ENCODE measurements at regions not wholly inside any gene's neighbourhood (a gene's known extent, or its start where the extent isn't known, plus 50 kb on each side); places are given as distances from the start of the nearest gene placed in this dataset.

DNA sequence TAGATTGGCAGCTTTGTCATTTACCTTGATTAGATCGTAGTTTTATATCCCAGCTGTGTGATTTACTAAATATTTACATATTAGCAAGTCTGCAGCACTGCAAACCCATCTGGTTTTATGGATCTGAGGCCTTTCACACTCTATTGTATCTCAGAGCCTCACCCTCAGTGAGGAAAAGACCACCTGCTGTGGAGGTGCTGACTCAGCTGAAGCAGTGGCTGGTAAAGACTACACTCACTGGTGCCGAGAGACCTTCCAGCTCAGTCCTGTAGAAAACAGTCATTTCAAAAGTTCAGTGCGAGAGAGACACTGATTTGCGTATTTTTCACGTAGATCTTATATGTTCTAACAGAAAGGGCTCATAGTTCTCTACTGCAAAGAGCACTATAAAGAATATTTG lies 307.8 kb upstream of the TPM1 start:
- Histone ChIP-seq H3K4me1 (ENCODE audit: control insufficient read depth in 4 of 4, insufficient read depth in 4 of 4, low read length in 3 of 4) (no peaks in the 10 kb centered on the region), H3K9ac (ENCODE audit: low read depth in 1 of 2, low read length in 2 of 2) (no peak overlapping the region), H3K4me3 (ENCODE audit: low read depth in 1 of 3, low read length in 3 of 3) (no peak overlapping the region), H3K9me3 (ENCODE audit: control insufficient read depth in 4 of 4, low read length in 3 of 4) (no peaks in the 10 kb centered on the region), H3K27me3 (ENCODE audit: control insufficient read depth in 4 of 4, insufficient read depth in 4 of 4, low read length in 3 of 4) (no peaks in the 10 kb centered on the region), H3K27ac (ENCODE audit: low read depth in 1 of 2, low read length in 2 of 2) (no peak overlapping the region), H3K36me3 (ENCODE audit: control insufficient read depth in 4 of 4, insufficient read depth in 3 of 4, low read depth in 1 of 4, low read length in 3 of 4) (peaks cover 0 to 2% (median 0%) of the 10 kb centered on the region in 4 donors)
- 93% methylated on average over 5 of the region's 5 CpGs for WGBS
- no peak for DNase-seq (ENCODE audit: low spot score)
- TF ChIP-seq HNF4A (conservative IDR thresholded peaks at IDR 0.05) (no peak), JUND (IDR thresholded peaks at IDR 0.05) (no peak), RXRA (IDR thresholded peaks at IDR 0.05) (no peak), GABPA (IDR thresholded peaks at IDR 0.05 in 1 of 2, conservative IDR thresholded peaks at IDR 0.05 in 1 of 2) (no peak), EGR1 (IDR thresholded peaks at IDR 0.05; ENCODE audit: low read depth in 2 of 2) (no peak), NR2F2 (IDR thresholded peaks at IDR 0.05) (no peak), FOXA2 (IDR thresholded peaks at IDR 0.05) (no peak), YY1 (IDR thresholded peaks at IDR 0.05) (no peak), SP1 (IDR thresholded peaks at IDR 0.05) (no peak), RAD21 (IDR thresholded peaks at IDR 0.05) (no peak), FOXA1 (IDR thresholded peaks at IDR 0.05) (no peak), TAF1 (conservative IDR thresholded peaks at IDR 0.05) (no peak), HNF4G (IDR thresholded peaks at IDR 0.05) (no peak)
- TF ChIP-seq, protein P1, sequence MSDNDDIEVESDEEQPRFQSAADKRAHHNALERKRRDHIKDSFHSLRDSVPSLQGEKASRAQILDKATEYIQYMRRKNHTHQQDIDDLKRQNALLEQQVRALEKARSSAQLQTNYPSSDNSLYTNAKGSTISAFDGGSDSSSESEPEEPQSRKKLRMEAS (IDR thresholded peaks at IDR 0.05), result no peak
- TF ChIP-seq, protein P2, sequence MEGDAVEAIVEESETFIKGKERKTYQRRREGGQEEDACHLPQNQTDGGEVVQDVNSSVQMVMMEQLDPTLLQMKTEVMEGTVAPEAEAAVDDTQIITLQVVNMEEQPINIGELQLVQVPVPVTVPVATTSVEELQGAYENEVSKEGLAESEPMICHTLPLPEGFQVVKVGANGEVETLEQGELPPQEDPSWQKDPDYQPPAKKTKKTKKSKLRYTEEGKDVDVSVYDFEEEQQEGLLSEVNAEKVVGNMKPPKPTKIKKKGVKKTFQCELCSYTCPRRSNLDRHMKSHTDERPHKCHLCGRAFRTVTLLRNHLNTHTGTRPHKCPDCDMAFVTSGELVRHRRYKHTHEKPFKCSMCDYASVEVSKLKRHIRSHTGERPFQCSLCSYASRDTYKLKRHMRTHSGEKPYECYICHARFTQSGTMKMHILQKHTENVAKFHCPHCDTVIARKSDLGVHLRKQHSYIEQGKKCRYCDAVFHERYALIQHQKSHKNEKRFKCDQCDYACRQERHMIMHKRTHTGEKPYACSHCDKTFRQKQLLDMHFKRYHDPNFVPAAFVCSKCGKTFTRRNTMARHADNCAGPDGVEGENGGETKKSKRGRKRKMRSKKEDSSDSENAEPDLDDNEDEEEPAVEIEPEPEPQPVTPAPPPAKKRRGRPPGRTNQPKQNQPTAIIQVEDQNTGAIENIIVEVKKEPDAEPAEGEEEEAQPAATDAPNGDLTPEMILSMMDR (IDR thresholded peaks at IDR 0.05; ENCODE audit: low read depth, low read length, missing input control), result no peak
- TF ChIP-seq, protein P3, sequence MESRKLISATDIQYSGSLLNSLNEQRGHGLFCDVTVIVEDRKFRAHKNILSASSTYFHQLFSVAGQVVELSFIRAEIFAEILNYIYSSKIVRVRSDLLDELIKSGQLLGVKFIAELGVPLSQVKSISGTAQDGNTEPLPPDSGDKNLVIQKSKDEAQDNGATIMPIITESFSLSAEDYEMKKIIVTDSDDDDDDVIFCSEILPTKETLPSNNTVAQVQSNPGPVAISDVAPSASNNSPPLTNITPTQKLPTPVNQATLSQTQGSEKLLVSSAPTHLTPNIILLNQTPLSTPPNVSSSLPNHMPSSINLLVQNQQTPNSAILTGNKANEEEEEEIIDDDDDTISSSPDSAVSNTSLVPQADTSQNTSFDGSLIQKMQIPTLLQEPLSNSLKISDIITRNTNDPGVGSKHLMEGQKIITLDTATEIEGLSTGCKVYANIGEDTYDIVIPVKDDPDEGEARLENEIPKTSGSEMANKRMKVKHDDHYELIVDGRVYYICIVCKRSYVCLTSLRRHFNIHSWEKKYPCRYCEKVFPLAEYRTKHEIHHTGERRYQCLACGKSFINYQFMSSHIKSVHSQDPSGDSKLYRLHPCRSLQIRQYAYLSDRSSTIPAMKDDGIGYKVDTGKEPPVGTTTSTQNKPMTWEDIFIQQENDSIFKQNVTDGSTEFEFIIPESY (IDR thresholded peaks at IDR 0.05), result no peak
- TF ChIP-seq, protein P4, sequence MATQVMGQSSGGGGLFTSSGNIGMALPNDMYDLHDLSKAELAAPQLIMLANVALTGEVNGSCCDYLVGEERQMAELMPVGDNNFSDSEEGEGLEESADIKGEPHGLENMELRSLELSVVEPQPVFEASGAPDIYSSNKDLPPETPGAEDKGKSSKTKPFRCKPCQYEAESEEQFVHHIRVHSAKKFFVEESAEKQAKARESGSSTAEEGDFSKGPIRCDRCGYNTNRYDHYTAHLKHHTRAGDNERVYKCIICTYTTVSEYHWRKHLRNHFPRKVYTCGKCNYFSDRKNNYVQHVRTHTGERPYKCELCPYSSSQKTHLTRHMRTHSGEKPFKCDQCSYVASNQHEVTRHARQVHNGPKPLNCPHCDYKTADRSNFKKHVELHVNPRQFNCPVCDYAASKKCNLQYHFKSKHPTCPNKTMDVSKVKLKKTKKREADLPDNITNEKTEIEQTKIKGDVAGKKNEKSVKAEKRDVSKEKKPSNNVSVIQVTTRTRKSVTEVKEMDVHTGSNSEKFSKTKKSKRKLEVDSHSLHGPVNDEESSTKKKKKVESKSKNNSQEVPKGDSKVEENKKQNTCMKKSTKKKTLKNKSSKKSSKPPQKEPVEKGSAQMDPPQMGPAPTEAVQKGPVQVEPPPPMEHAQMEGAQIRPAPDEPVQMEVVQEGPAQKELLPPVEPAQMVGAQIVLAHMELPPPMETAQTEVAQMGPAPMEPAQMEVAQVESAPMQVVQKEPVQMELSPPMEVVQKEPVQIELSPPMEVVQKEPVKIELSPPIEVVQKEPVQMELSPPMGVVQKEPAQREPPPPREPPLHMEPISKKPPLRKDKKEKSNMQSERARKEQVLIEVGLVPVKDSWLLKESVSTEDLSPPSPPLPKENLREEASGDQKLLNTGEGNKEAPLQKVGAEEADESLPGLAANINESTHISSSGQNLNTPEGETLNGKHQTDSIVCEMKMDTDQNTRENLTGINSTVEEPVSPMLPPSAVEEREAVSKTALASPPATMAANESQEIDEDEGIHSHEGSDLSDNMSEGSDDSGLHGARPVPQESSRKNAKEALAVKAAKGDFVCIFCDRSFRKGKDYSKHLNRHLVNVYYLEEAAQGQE (IDR thresholded peaks at IDR 0.05), result no peak
- TF ChIP-seq, protein P5, sequence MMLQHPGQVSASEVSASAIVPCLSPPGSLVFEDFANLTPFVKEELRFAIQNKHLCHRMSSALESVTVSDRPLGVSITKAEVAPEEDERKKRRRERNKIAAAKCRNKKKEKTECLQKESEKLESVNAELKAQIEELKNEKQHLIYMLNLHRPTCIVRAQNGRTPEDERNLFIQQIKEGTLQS (IDR thresholded peaks at IDR 0.05), result no peak

Data from liver (tissue), 8 donors.